AML-193 (cell line): ENCODE measurements at regions not wholly inside any gene's neighbourhood (a gene's known extent, or its start where the extent isn't known, plus 50 kb on each side); places are given as distances from the start of the nearest gene placed in this dataset.
"Not testable (repeated sequence)": the region's sequence is repeated elsewhere in the genome, so short reads cannot be mapped to it uniquely, and the experiment has no call there.

ENCODE experiments used
- DNase-seq, 2 experiments: peaks; one replicate each; lab custom pipeline; 2025; lab: John Stamatoyannopoulos, UW

GRCh38 chr3:5811016-5811415, 623.5 kb downstream of the EDEM1 start:
- DNase-seq = no peak

- no peak for DNase-seq
These were observed 626.0 kb downstream of the EDEM1 start for GRCh38 chr3:5813521-5813920.

GRCh38 chr3:5822843-5823242, 635.3 kb downstream of the EDEM1 start:
- DNase-seq = no peak

GRCh38 chr3:5826467-5826866, 639.0 kb downstream of the EDEM1 start:
- no peak for DNase-seq

- no peak for DNase-seq
These were observed 640.7 kb downstream of the EDEM1 start for GRCh38 chr3:5828251-5828650.

- no peak for DNase-seq
These were observed 652.5 kb downstream of the EDEM1 start for GRCh38 chr3:5840056-5840455.

- no peak for DNase-seq
These were observed 654.1 kb downstream of the EDEM1 start for GRCh38 chr3:5841599-5841998.

- DNase-seq = no peak
These were observed 658.8 kb downstream of the EDEM1 start for GRCh38 chr3:5846261-5846660.

GRCh38 chr3:5861151-5861550, 673.6 kb downstream of the EDEM1 start:
- DNase-seq = no peak

- DNase-seq = no peak
These were observed 687.4 kb downstream of the EDEM1 start for GRCh38 chr3:5874931-5875341.

GRCh38 chr3:5888851-5889250, 701.3 kb downstream of the EDEM1 start:
- no peak for DNase-seq

GRCh38 chr3:5889374-5889773, 701.9 kb downstream of the EDEM1 start:
- no peak for DNase-seq

- no peak for DNase-seq
These were observed 704.2 kb downstream of the EDEM1 start for GRCh38 chr3:5891711-5892110.

GRCh38 chr3:5898106-5898505, 710.6 kb downstream of the EDEM1 start:
- DNase-seq = no peak

- DNase-seq = no peak
These were observed 711.7 kb downstream of the EDEM1 start for GRCh38 chr3:5899014-5899761.

GRCh38 chr3:5917932-5918331, 730.4 kb downstream of the EDEM1 start:
- no peak for DNase-seq

- no peak for DNase-seq
These were observed 731.1 kb downstream of the EDEM1 start for GRCh38 chr3:5918626-5919025.

- no peak for DNase-seq
These were observed 741.5 kb downstream of the EDEM1 start for GRCh38 chr3:5929027-5929426.

- not testable (repeated sequence) for DNase-seq
These were observed 756.6 kb downstream of the EDEM1 start for GRCh38 chr3:5944061-5944460.

- DNase-seq = no peak
These were observed 760.6 kb downstream of the EDEM1 start for GRCh38 chr3:5948084-5948483.

GRCh38 chr3:5951026-5951425, 763.5 kb downstream of the EDEM1 start:
- DNase-seq = no peak

- no peak for DNase-seq
These were observed 785.1 kb downstream of the EDEM1 start for GRCh38 chr3:5972586-5972985.

GRCh38 chr3:5974630-5975322, 787.3 kb downstream of the EDEM1 start:
- no peak for DNase-seq

- no peak for DNase-seq
These were observed 789.8 kb downstream of the EDEM1 start for GRCh38 chr3:5977331-5977730.
